GM19372 (cell line): ENCODE measurements at regions not wholly inside any gene's neighbourhood (a gene's known extent, or its start where the extent isn't known, plus 50 kb on each side); places are given as distances from the start of the nearest gene placed in this dataset.

ENCODE experiments used
- ATAC-seq: cut with Tn5 transposase; IDR thresholded peaks from one replicate; pipeline ENCODE4 v1.9.1; 2021; ENCODE audit warnings: mild to moderate bottlenecking, low read depth, moderate library complexity; ENCODE audit not compliant: unreplicated experiment

GRCh38 chr17:37801171-37801570, 56.3 kb upstream of the HNF1B start:
- ATAC-seq = no peak

- no peak for ATAC-seq
Measured at GRCh38 chr17:37797206-37797605, 52.3 kb upstream of the HNF1B start.

- no peak for ATAC-seq
Measured at GRCh38 chr17:37796076-37796475, 51.2 kb upstream of the HNF1B start.
